ENCODE measurements at regions not wholly inside any gene's neighbourhood (a gene's known extent, or its start where the extent isn't known, plus 50 kb on each side); places are given as distances from the start of the nearest gene placed in this dataset.

DNA sequence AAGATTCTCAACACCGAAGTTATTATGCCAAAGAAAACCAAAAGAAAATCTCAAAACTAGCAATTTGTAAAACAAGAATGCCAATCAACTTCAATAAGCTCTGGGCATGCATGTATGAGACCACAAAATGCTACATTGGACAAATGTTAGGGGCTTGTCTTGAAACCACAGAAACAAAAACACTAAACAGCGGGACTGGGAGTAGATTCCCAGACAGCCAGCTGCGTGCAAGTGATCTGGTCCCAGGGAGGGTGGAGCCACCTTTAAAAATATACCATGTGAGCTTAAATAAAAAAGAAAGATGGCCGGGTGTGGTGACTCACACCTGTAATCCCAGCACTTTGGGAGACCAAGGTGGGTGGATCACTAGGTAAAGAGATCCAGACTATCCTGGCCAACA, 163.6 kb upstream of the PRICKLE2 start:
- H3K4me1 Mint-ChIP-seq (ENCODE audit: low read depth): peaks cover 35% of the 10 kb centered on the region
- H3K4me3 Mint-ChIP-seq (ENCODE audit: low read depth): no peak overlapping the region
- no peak for DNase-seq (ENCODE audit: low spot score, unreplicated experiment)
- H3K27me3 Mint-ChIP-seq: no peaks in the 10 kb centered on the region
- H3K9me3 Mint-ChIP-seq (ENCODE audit: low read depth): no peaks in the 10 kb centered on the region
- H3K36me3 Mint-ChIP-seq (ENCODE audit: insufficient read depth): no peaks in the 10 kb centered on the region
- TF ChIP-seq CTCF (IDR thresholded peaks at IDR 0.05; ENCODE audit: unreplicated experiment): no peak
- H3K27ac Mint-ChIP-seq: no peak overlapping the region

GRCh38 chr3:64387688-64388087, 162.4 kb upstream of the PRICKLE2 start:
- Mint-ChIP-seq H3K4me3 (ENCODE audit: low read depth) (no peak overlapping the region), H3K9me3 (ENCODE audit: low read depth) (no peaks in the 10 kb centered on the region), H3K36me3 (ENCODE audit: insufficient read depth) (no peaks in the 10 kb centered on the region), H3K27ac (peak overlapping the region; percentile 59), H3K4me1 (ENCODE audit: low read depth) (peaks cover 32% of the 10 kb centered on the region), H3K27me3 (no peaks in the 10 kb centered on the region)
- DNase-seq (ENCODE audit: low spot score, unreplicated experiment): no peak
- TF ChIP-seq CTCF (IDR thresholded peaks at IDR 0.05; ENCODE audit: unreplicated experiment): no peak

GRCh38 chr3:64385277-64385676, 160.0 kb upstream of the PRICKLE2 start:
- Mint-ChIP-seq H3K36me3 (ENCODE audit: insufficient read depth) (peaks cover 2% of the 10 kb centered on the region), H3K27me3 (no peaks in the 10 kb centered on the region), H3K4me1 (ENCODE audit: low read depth) (peaks cover 32% of the 10 kb centered on the region), H3K27ac (peak overlapping the region; percentile 82), H3K4me3 (ENCODE audit: low read depth) (no peak overlapping the region), H3K9me3 (ENCODE audit: low read depth) (no peaks in the 10 kb centered on the region)
- TF ChIP-seq CTCF (IDR thresholded peaks at IDR 0.05; ENCODE audit: unreplicated experiment): no peak
- DNase-seq (ENCODE audit: low spot score, unreplicated experiment): no peak

DNA sequence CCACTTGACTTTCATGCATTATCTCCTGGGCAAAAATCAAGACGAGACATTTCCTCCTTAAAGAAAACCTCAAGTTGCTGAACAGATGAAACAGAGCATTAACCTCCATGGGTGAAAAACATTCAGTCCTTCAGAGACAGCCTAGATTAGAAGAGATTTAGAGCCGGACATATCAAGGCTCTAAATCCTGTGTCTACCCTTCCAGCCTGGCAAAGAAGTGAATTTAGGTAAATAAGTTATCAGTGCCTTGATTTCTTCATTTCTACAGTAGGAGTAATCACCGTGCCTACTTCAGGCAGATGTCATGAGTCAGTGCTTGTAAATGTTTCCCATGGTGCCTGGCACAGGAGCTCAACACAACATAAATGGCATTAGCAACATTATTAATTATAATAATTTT, 159.3 kb upstream of the PRICKLE2 start:
- Mint-ChIP-seq H3K4me3 (ENCODE audit: low read depth) (no peak overlapping the region), H3K36me3 (ENCODE audit: insufficient read depth) (peaks cover 2% of the 10 kb centered on the region), H3K27ac (peak overlapping the region; percentile 34), H3K27me3 (no peaks in the 10 kb centered on the region), H3K9me3 (ENCODE audit: low read depth) (no peaks in the 10 kb centered on the region), H3K4me1 (ENCODE audit: low read depth) (peaks cover 32% of the 10 kb centered on the region)
- TF ChIP-seq CTCF (IDR thresholded peaks at IDR 0.05; ENCODE audit: unreplicated experiment): no peak
- DNase-seq (ENCODE audit: low spot score, unreplicated experiment): no peak

DNA sequence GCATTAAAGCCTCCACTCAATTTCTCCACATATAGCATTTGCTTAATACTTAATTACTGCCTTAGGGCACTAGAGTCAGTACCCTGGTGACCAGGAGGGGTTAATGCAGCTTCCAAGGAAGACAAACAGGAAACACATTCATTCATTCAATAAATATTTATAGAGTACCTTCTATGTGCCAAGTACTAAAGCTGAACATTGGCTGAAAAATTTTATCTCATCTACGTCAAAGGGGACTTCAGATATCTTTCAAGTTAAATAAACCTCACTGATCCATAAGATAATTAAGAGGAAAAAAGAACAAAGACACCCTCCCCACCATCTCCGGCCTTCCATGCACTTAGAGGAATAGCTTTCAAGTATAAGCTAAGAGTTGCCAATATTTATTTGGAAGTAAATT, 156.9 kb upstream of the PRICKLE2 start:
- TF ChIP-seq CTCF (IDR thresholded peaks at IDR 0.05; ENCODE audit: unreplicated experiment): no peak
- Mint-ChIP-seq H3K4me1 (ENCODE audit: low read depth) (peaks cover 24% of the 10 kb centered on the region), H3K9me3 (ENCODE audit: low read depth) (no peaks in the 10 kb centered on the region), H3K36me3 (ENCODE audit: insufficient read depth) (peaks cover 2% of the 10 kb centered on the region), H3K4me3 (ENCODE audit: low read depth) (no peak overlapping the region), H3K27ac (no peak overlapping the region), H3K27me3 (no peaks in the 10 kb centered on the region)
- DNase-seq (ENCODE audit: low spot score, unreplicated experiment): no peak

Measured in progenitor cell of endocrine pancreas (in vitro differentiated cells).